Left cardiac atrium (tissue), 4 donors: ENCODE measurements at regions not wholly inside any gene's neighbourhood (a gene's known extent, or its start where the extent isn't known, plus 50 kb on each side); places are given as distances from the start of the nearest gene placed in this dataset.
"Not testable (repeated sequence)": the region's sequence is repeated elsewhere in the genome, so short reads cannot be mapped to it uniquely, and the experiment has no call there.

Experiments used
- ATAC-seq, 2 donors: fragments of 200-7000 bp; cut with Tn5 transposase; one replicate each; pipeline ENCODE4 v1.9.1; 2020; ENCODE audit warnings: mild to moderate bottlenecking in 2 of 2, moderate library complexity in 2 of 2
- DNase-seq: peaks from one replicate; pipeline ENCODE4 v3.0.0-alpha.2; 2020
- intact Hi-C, 2 donors: fragments of 100-400 bp; cut with DNase I; formaldehyde crosslinking; loops; one replicate each; pipeline versions ENCODE4 v1.14.1 to v1.15.1; 2022 to 2023
- donor health status: DM: no; HTN: yes; CAD: no.
- donor health status: DM: no; HTN: yes; CAD: no; lungs with severe emphysema.
- donor health status: DM: yes; HTN: yes; CAD: no.
- donor health status: Dilated cardiomyopathy.

DNA sequence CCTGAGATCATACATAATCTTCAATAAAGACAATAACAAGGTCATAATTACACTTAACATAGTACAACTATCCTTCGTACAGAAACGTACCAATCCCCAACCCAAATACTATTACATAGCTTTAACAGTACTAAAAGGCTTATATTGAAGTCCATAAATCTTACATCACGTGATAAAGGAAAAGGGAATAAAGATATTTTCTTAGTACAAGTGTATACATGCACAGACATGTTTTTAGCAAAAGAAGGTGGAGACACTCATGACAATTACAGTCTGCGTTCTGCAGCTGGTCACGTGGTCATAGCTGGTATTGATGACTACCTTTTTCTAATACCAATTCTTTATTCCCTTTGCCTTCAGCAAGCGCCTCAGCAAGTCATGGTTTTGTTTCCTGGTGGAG is 464.5 kb upstream of the SLITRK5 start:
- intact Hi-C loops = no loop called here
- ATAC-seq = no peak
- no peak for DNase-seq

DNA sequence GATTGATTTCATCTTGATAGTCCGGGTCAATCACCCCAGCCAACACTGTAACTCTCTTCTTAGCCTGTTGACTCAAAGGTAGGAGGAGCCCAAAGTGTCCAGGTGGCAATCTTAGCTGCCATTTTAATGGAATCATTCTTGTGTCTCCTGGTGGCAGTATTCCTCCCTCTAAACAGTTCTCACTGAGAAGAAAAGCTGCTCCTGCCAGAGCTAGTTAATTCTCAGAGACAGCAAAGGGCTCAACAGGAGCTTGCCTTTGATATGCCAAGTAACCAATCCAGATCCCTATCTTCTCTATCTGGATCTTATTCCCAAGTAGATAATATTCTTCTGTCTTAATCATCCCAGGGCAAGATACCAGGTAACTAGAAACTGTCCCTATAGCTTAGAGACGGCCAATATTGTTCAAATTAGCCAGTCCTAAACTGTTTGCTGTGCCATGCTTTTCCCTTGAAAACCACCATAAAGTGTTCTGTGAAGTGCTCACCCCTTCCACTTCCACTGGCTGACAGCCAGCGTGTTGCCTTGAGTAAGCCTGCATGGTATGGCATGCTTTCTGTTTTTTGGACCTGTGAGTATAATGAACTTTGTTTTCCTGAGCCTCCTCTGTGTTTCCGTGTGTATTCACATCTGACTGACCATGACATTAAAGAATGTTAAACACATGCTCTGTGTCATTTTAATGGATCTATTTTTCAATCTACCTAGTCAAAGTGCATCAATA is 463.7 kb upstream of the SLITRK5 start:
- DNase-seq (no peak), ATAC-seq (no peak)
- intact Hi-C loops = no loop called here

DNA sequence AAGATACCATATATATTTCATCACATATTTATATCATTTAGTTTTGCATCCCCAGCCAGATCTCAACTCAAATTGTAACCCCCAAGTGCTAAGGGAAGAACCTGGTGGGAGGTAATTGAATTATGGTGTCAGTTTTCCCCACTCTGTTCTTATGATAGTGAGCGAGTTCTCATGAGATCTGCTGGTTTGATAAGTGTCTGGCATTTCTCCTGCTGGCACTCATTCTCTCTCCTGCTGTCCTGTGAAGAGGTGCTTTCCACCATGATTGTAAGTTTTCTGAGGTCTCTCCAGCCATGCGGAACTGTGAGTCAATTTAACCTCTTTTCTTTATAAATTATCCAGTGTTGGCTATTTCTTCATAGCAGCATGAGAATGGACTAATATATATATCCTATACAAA is 462.5 kb upstream of the SLITRK5 start:
- DNase-seq (no peak), ATAC-seq (no peak)
- intact Hi-C loops = no loop called here

DNA sequence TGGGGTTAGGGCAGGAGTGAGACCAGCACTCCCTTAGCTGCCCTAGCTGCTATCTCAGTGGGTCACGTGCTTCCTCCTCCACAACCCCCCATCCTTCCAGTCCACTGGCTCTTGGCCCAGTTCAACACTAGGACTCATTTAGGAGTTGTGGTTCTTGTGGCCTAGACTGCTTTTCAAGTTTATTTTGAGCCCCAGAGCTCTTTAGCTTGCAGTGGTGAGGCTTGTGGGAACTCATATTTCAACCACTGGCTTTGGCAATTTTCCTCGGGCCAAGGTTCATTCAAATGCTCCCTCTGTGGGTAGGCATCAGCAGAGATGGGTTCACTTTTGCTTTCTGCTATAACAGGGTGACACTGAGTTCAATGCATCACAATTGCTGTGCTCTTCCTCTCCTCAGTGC is 436.2 kb upstream of the SLITRK5 start:
- ATAC-seq = no peak
- DNase-seq = no peak
- intact Hi-C loops = no loop called here

DNA sequence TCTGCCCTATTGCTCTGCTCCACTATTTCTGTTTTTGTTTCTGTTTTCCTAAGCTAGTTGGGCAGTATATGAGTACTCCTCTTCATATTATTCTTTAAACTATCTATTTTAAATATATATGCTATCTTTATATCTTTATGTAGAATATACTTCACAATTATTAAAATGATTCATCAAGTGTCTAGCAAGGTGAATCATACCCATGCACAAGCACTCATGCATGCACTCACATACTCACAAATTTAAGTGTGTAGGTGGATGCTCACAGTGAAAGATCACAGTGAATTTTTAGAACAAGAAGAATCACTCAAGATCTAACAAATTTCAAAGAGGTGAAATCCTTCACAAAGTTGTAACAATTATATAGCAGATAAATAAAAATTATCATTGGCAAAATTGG is 435.6 kb upstream of the SLITRK5 start:
- intact Hi-C loops = no loop called here
- DNase-seq = no peak
- ATAC-seq = no peak

DNA sequence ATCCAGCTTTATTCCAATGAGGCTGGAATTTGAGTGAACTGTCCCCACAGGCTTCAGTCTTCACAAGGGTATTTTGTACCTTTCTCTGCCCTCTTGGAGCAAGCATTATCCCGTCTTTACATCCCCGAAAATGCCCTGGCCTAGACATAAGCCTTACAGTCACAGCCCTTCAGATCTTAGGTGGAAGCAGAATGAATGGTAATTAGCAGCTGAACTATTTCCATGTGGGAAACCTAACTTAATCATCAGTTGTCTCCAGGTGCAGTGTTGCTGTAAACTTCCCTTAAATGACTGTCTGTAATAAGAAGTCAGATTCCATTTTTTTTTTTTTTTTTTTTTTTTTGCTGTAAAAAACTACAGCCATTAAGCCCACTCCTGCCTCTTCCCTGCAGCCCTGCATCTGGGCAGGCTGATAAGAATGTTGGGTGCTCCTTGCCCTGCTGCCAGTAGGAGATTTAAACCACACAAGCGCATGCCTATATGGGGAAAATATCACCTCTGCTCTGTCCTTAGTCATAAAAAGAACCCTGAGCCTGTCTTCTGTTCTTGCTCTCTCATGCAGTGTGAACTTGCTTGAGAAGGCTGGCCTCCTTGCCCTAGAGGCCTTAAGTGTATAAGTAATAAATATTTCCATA is 426.8 kb upstream of the SLITRK5 start:
- DNase-seq = no peak
- ATAC-seq = no peak
- intact Hi-C loops = no loop called here

DNA sequence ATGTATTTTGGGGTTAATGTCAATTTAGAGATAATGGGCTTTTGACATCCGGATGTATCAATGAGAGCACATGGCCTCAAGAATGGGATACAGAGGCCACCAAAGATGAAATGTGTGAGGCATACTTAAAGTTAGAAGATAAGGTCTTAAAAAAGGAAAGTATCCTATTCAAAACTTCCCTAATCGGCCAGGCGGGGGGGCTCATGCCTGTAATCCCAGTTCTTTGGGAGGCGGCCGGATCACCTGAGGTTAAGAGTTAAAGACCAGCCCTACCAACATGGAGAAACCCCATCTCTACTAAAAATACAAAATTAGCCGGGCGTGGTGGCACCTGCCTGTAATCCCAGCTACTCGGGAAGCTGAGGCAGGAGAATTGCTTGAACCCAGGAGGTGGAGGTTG is 421.3 kb upstream of the SLITRK5 start:
- intact Hi-C loops, DNase-seq, ATAC-seq: not testable (repeated sequence)

DNA sequence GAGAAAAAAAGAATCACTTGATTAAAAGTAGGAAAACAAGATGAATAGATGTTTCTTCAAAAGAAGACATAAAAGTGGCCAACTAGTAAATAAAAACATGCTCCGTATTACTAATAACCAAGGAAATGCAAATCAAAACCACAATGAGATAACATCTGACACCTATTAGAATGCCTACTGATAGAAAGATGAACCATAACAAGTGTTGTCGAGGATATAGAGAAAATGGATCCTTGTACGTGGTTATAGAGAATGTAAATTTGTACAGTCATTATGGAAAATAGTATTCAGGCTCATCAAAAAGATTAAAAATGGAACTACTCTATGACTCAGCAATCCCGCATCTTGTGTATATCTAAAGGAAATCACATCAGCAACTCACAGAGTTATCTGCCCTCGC is 415.8 kb upstream of the SLITRK5 start:
- ATAC-seq = no peak
- intact Hi-C loops = no loop called here
- no peak for DNase-seq

DNA sequence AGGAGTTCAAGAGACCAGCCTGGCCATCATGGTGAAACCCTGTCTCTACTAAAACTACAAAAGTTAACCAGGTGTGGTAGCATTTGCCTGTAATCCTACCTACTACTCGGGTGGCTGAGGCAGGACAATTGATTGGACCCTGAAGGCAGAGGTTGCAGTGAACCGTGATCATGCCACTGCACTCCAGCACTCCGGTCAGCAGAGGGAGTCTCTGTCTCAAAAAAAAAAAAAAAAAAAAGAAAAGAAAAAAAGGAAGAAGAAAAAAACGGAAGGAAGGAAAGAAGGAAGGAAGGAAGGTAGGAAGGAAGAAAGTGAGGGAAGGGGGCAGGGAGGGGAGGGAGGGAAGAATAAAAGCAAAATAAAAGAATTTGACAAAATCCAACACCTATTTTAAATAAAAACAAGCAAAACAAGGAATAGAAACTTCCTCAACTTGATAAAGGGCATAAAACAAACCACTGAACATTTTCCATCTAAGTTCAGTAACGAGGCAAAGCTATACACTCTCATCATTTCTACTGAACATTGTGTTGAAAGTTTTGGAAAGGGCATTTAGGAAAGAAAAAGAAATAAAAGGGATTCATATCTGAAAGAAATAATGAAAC is 411.6 kb upstream of the SLITRK5 start:
- DNase-seq (no peak), ATAC-seq (no peak)
- intact Hi-C loops = no loop called here

DNA sequence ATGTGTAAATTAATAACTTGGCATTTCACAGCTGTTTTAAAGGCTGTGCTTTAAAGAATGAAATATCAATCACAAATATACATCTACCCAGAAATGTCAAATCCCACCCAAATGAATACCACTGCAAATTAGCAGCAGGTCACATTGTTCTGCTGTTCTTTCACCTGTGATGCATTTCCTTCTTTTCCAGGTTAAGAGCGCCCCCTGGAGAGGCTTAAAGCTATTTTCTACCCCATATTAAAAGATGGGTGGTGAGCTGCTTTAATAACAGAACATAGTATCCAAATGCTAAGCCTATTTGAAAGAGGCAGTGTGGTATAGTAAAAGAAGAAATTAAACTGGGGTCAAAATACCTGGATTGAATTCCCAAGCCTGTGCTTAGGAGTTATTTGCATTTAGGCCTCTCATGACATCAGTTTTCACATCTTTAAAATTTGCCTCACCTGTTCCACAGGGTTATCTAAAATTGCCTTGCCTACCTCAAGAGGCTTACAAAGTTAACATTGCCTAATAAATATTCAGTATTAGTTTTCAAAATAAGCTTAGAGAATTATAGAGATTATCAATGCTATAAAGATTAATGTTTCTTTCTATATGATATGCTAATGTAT is 396.9 kb upstream of the SLITRK5 start:
- ATAC-seq = no peak
- no peak for DNase-seq
- intact Hi-C loops = loop anchor here (10.0 kb wide), 1 partner anchor 400 kb away; no protein-coding TSS in a partner anchor

DNA sequence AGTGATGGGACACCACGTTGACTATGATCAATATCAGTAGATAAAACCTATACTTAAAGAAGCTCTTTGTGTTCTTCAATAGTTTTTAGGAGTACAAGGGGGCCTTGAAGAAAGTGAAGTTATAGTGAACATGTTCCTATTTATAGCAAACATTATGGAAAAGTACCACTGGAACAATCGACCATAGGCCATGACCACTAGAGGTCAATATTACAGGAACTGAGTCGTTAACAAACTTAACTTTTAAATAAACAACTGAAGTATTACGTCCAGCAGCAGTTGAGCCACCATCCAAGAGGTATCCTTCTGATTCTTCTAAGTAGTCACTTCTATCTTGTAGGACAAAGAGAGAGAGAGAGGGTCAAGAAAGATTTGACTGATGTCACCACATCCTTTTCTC is 391.0 kb upstream of the SLITRK5 start:
- ATAC-seq (no peak), DNase-seq (no peak)
- intact Hi-C loops = no loop called here

DNA sequence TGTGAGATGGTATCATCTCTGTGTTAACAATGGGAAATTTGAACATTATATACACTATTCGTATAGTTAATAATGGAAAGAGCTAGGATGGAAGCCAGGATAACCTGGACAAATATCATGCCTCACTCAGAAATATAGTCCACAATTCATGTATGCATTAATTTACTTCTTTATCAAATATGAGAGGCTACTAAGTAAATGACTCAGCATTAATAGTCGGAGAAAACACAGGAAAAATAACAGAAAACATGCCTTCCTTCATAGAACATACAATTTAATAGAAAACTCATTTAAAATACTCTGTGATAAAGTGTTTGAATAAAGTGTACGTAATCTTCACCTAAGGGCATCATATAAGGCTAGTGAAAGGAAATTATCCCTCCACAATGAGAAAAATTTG is 383.4 kb upstream of the SLITRK5 start:
- intact Hi-C loops = no loop called here
- ATAC-seq (no peak), DNase-seq (no peak)

DNA sequence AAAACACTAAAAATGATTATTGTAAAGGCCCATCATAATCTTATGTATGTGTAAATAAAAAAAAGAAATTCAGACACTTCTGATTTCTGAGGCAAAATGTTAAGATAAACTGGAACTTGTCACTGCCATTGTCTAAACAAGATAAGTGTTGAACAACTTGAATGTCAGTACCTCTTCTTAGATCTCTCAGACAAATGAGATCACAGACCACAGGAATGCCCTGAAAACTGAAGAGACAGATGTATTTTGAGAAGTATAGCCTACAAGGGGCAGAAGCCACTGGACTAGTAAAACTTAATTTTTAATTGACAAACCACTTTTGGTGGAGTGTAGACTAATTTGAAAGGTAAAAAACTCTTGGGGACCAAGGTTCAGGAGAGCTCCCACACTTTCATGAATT is 375.5 kb upstream of the SLITRK5 start:
- ATAC-seq (no peak), DNase-seq (no peak)
- intact Hi-C loops = no loop called here

DNA sequence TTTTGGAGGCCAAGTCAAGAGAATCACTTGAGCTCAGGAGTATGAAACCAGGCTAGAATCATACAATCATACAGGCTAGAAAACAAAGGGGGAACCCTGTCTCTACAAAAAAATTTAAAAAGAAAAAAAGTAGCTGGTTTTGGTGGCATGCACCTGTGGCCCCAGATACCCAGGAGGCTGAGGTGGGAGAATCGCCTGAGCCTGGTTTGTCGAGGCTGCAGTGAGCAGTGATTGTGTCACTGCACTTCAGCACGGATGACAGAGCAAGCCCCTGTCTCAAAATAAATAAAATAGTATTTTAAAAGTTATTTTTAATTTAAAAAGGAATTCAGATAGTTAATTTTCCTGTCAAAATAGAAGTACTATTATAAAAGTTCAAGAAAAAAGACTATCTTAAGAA is 369.1 kb upstream of the SLITRK5 start:
- ATAC-seq (no peak), DNase-seq (no peak)
- intact Hi-C loops = no loop called here

DNA sequence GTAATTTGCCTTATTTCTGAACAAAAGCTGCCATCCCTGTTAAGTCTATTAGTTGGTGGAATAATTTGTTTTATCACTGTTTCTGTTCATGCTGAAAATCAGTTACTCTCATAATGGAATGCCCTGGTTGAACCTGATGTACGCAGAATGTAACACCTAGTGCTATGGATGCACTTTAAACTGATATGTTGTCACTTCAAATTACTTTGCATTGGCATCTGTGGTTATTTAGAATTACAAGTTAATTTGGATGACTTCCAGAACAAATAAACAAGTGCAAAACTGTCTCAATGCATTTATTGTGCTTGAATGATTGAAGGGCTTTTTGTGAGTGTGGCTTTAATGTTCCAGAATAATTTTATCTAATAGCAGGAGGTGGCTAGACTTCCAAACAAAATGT is 368.2 kb upstream of the SLITRK5 start:
- no peak for ATAC-seq
- intact Hi-C loops = no loop called here
- DNase-seq = no peak

DNA sequence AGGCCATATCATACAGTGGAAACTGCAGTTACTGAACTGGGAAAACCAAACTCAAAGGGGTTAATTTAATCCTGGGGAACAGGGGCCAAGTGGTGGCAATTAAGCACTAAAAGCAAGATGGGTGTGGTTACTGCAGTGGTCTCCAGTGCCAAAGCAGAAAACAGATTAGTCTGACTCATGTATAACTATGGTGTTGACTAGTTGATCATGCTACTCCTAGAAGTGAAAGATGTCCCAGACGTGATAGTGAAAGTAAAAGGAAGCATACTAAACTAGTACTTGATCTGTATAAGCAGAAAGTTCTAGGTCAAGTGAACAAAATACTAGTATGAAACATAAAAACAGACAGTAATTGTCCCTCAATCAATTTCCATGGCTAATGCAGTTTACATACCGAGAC is 360.0 kb upstream of the SLITRK5 start:
- intact Hi-C loops = no loop called here
- ATAC-seq (no peak), DNase-seq (no peak)

DNA sequence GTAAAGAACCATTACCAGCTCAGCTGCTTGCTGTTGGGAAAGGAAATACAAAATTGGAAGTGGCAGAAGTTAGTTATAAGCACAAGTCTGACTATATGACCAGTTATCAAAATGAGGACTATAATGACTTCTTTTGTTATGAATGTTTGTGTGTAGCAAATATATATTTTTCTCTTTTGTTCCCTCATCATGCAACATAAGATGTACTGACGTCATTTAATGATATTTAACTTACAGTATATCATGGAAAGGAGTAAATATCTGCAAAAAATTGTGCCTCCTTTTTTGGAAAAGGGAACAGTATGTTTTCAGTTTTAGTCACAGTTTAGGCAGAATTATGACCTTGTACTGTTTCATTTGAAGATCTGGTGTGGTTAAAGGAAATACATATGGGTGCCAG is 356.3 kb upstream of the SLITRK5 start:
- ATAC-seq = no peak
- no peak for DNase-seq
- intact Hi-C loops = no loop called here

DNA sequence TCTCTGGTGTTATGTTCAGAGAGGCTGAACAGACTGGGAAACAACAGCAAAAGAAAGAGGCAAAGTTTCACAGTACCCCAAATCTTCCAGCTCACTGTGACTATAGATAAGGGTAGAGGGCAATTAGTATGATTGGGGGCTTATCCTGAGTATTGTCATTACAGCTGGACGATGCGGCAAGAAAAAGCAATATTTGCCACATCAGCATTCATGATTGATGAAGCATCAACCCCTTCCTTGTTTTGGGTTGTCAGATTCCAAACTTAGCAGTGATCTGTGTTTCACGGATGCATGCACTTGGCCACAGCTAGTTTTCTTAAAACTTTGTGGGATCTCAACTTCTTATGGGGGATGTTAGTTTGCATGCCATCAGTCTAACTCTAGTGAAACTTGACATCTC is 348.8 kb upstream of the SLITRK5 start:
- intact Hi-C loops = no loop called here
- no peak for DNase-seq
- ATAC-seq = no peak

DNA sequence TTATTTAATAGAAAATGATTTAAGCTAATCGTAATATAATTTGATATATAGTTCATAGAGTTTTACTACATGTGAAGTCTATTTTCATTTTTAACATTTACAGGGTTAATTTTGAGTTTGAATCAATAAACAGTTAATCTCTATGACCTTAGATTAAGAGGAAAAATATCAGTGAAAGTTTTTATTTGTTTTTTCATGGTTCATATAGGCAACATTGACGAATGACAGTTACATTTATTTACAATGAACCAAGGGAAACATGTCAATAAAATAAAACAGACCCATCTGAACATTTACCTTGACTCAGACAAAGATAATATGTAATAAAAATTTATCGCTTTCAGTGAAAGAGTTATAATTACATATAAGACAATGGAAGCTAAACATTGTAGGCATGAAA is 346.6 kb upstream of the SLITRK5 start:
- no peak for DNase-seq
- intact Hi-C loops = no loop called here
- no peak for ATAC-seq

DNA sequence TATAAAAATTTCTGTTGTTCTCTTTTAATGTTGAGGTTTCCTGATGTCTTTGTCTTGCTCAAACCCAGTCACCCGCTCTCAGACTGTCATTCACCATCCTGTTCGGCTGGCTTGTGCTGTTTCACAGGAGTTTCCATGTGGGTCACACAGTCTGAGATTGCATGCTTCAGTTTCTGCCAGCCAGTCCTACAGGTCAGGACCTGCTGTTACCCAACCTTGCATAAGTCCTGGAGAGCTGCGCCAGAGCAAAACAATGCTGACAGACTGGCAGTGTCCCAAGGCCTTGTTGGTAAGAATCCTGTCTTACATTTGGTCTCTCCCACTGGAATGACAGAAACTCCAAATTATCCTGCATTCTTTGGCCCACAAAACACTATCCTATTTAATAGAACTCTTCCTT is 340.0 kb upstream of the SLITRK5 start:
- peak in 1 of 2 donors; percentile 44 for ATAC-seq
- intact Hi-C loops = no loop called here
- DNase-seq = no peak

DNA sequence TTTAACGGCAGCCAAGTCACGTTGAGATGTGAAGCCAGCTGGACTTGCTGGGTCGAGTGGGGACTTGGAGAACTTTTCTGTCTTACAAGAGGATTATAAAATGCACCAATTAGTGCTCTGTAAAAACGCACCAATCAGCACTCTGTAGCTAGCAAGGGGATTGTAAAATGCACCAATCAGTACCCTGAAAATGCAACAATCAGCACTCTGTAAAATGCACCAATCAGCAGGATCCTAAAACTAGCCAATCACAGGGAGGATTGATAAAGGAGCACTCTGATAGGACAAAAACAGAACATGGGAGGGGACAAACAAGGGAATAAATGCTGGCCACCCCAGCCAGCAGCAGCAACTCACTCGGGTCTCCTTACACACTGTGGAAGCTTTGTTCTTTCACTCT is 337.6 kb upstream of the SLITRK5 start:
- intact Hi-C loops = no loop called here
- ATAC-seq (no peak), DNase-seq (no peak)
